ENCODE measurements at regions not wholly inside any gene's neighbourhood (a gene's known extent, or its start where the extent isn't known, plus 50 kb on each side); places are given as distances from the start of the nearest gene placed in this dataset.

DNA sequence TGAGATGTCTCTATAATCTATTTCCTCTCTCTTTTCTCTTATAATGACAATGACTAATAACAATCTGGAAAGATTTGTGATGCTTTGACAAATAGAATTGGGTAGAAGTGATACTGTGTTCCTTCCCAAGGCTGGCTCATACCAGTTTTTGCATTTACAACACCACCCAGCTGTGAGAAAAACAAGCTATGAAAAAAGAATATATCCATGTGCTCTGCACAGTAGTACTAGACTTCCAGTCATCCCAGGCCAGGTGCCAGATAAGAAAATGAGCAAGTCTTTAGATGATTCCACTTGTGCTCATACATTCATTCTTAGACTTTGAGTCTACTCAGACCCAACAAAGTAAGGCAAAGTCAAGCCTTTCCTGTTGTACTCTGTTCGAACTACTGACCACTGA lies 350.2 kb upstream of the POU1F1 start:
- WGBS, result 81% methylated on average over 1 of the region's 1 CpG
- Histone ChIP-seq H3K4me3 (ENCODE audit: low read depth, low read length) (no peak overlapping the region), H3K4me1 (ENCODE audit: insufficient read depth) (no peaks in the 10 kb centered on the region), H3K36me3 (ENCODE audit: insufficient read depth) (no peaks in the 10 kb centered on the region), H3K27ac (ENCODE audit: low read depth) (no peak overlapping the region)
- no peak for DNase-seq (ENCODE audit: extremely low spot score)

GRCh38 chr3:87625876-87626275 lies 349.5 kb upstream of the POU1F1 start:
- DNase-seq (ENCODE audit: extremely low spot score), result no peak
- WGBS, result 92% methylated on average over 2 of the region's 2 CpGs
- no peak overlapping the region for H3K4me3 ChIP-seq (ENCODE audit: low read depth, low read length)
- H3K36me3 ChIP-seq (ENCODE audit: insufficient read depth), result no peaks in the 10 kb centered on the region
- no peaks in the 10 kb centered on the region for H3K4me1 ChIP-seq (ENCODE audit: insufficient read depth)
- H3K27ac ChIP-seq (ENCODE audit: low read depth), result no peak overlapping the region

GRCh38 chr3:87624860-87625259 lies 348.5 kb upstream of the POU1F1 start:
- no peaks in the 10 kb centered on the region for H3K4me1 ChIP-seq (ENCODE audit: insufficient read depth)
- WGBS, result 70% methylated on average over 2 of the region's 2 CpGs
- H3K27ac ChIP-seq (ENCODE audit: low read depth), result no peak overlapping the region
- no peak overlapping the region for H3K4me3 ChIP-seq (ENCODE audit: low read depth, low read length)
- no peaks in the 10 kb centered on the region for H3K36me3 ChIP-seq (ENCODE audit: insufficient read depth)
- no peak for DNase-seq (ENCODE audit: extremely low spot score)

- Histone ChIP-seq H3K4me1 (ENCODE audit: insufficient read depth) (no peaks in the 10 kb centered on the region), H3K36me3 (ENCODE audit: insufficient read depth) (no peaks in the 10 kb centered on the region), H3K27ac (ENCODE audit: low read depth) (no peak overlapping the region), H3K4me3 (ENCODE audit: low read depth, low read length) (no peak overlapping the region)
- DNase-seq (ENCODE audit: extremely low spot score), result no peak
- 71% methylated on average over 1 of the region's 1 CpG for WGBS
Measured at GRCh38 chr3:87621667-87622066, 345.3 kb upstream of the POU1F1 start.

DNA sequence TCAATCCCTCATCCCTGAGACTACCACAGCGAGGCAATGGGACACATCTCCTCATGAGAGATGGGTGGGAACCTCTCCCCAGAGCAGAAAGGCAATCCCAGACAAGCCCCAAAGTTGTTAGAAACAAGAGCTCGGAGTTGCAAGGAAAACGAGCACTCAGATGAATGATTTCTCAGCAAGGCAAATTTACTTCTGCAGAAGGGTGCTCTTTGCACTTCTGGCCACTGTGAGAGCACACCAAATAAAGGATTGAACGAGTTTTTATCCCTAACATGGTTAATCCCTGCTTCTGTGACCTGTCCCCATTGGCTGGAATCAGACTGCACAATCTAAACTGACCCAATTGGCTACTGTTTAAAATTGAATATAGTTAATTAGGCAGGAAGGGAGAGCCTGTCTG lies 339.1 kb upstream of the POU1F1 start:
- Histone ChIP-seq H3K36me3 (ENCODE audit: insufficient read depth) (no peaks in the 10 kb centered on the region), H3K4me3 (ENCODE audit: low read depth, low read length) (no peak overlapping the region), H3K4me1 (ENCODE audit: insufficient read depth) (no peaks in the 10 kb centered on the region), H3K27ac (ENCODE audit: low read depth) (no peak overlapping the region)
- no peak for DNase-seq (ENCODE audit: extremely low spot score)
- WGBS, result 66% methylated on average over 4 of the region's 4 CpGs

DNA sequence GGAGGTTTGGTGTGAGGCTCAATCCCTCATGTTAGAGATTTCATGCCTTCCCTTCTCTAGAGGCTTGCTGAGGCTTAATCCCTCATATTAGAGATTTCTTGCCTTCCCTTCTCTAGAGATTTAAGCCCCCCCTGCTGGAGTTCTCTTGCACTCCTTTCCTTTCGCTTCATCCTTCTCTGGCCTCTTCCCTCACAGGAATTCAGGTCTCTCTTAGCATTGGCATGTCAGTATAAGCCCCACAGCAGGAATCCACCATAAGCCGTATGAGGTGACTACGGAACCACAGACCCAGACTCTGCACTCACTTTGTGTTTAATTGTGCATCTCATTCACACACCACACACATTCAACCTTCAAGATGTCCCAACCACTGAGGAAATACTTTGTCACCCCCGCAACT lies 338.6 kb upstream of the POU1F1 start:
- Histone ChIP-seq H3K4me1 (ENCODE audit: insufficient read depth) (no peaks in the 10 kb centered on the region), H3K27ac (ENCODE audit: low read depth) (no peak overlapping the region), H3K36me3 (ENCODE audit: insufficient read depth) (no peaks in the 10 kb centered on the region), H3K4me3 (ENCODE audit: low read depth, low read length) (no peak overlapping the region)
- 95% methylated on average over 4 of the region's 4 CpGs for WGBS
- DNase-seq (ENCODE audit: extremely low spot score), result no peak

DNA sequence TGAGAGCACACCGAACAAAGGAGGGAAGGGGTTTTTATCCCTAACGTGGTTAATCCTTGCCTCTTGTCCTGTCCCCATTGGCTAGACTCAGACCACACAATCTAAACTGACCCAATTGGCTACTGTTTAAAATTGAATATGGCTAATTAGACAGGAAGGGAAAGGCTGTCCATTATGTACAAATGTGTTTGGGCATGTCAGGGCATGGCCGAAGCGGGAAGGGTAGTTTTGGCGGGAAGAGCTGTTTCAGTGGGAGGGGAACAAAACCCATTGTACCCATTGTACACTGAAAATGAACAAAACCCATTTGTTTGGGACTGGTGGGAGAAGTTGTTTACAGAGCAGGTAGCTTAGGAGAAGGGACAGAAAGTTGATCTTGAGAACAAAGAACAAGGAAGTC lies 330.9 kb upstream of the POU1F1 start:
- Histone ChIP-seq H3K27ac (ENCODE audit: low read depth) (no peak overlapping the region), H3K4me1 (ENCODE audit: insufficient read depth) (no peaks in the 10 kb centered on the region), H3K4me3 (ENCODE audit: low read depth, low read length) (no peak overlapping the region), H3K36me3 (ENCODE audit: insufficient read depth) (no peaks in the 10 kb centered on the region)
- 88% methylated on average over 5 of the region's 5 CpGs for WGBS
- no peak for DNase-seq (ENCODE audit: extremely low spot score)

DNA sequence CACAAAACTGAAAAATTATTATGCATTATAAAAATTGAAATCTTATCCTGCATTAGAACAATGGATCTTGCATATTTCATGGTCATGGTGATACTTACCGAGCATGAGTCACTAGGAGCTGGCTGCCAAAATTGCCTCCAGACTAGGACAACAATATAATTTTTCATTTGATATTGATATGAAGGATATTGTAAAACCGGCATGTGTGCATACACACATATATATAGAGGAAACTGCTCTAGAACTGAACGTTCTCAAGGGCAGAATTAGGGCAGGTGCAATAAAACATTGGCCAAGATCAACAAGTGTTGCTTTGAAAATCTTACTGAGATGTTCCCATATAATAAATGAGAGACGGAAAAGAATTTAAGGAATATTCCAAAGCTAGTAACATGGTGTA lies 319.4 kb upstream of the POU1F1 start:
- Histone ChIP-seq H3K4me1 (ENCODE audit: insufficient read depth) (no peaks in the 10 kb centered on the region), H3K27ac (ENCODE audit: low read depth) (no peak overlapping the region), H3K36me3 (ENCODE audit: insufficient read depth) (no peaks in the 10 kb centered on the region), H3K4me3 (ENCODE audit: low read depth, low read length) (no peak overlapping the region)
- 82% methylated on average over 4 of the region's 4 CpGs for WGBS
- DNase-seq (ENCODE audit: extremely low spot score), result no peak

DNA sequence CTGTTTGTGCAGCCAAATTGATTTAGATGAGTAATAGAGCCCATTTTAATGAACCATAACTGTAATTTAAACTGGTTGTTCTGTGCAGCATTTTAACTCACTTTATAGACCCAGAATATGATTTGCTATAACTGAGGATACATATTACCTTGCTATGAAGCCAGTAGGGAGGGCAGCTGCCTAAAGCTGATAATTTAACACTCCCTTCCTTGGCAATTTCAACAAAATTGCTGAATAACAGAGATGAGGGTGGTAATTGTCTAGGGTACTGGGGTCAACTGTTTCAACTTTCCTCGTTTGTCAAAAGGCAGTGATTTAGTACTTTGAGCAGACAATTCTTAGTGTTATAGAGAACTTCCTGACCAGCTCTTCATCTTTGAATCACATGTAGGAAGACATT lies 304.9 kb upstream of the POU1F1 start:
- Histone ChIP-seq H3K36me3 (ENCODE audit: insufficient read depth) (no peaks in the 10 kb centered on the region), H3K4me3 (ENCODE audit: low read depth, low read length) (no peak overlapping the region), H3K4me1 (ENCODE audit: insufficient read depth) (no peaks in the 10 kb centered on the region), H3K27ac (ENCODE audit: low read depth) (no peak overlapping the region)
- no peak for DNase-seq (ENCODE audit: extremely low spot score)
- WGBS, result 60% methylated on average over 1 of the region's 1 CpG

DNA sequence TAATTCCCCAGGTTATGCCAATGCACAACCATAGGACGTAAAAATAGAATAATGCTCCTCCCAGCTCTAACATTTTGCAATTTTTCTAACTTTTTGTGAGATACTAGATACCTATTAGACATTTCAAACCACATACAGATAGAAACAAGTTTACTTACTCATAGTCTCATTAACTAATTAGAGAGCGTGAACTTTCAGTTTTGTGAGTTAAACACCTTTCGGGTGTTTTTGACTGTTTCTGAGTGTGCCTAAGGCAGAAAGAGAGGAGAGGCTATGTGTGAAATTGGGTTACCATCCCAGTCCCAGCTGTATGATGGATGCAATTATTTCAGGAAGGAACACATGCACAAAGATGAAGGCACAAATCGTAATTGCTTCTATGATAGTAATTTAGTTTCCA lies 300.4 kb upstream of the POU1F1 start:
- whole genome bisulfite sequencing, result 76% methylated on average over 4 of the region's 4 CpGs
- no peak for DNase-seq (ENCODE audit: extremely low spot score)
- Histone ChIP-seq H3K4me1 (ENCODE audit: insufficient read depth) (no peaks in the 10 kb centered on the region), H3K27ac (ENCODE audit: low read depth) (no peak overlapping the region), H3K4me3 (ENCODE audit: low read depth, low read length) (no peak overlapping the region), H3K36me3 (ENCODE audit: insufficient read depth) (no peaks in the 10 kb centered on the region)

- 15% methylated on average over 5 of the region's 5 CpGs for WGBS
- Histone ChIP-seq H3K4me3 (ENCODE audit: low read depth, low read length) (no peak overlapping the region), H3K4me1 (ENCODE audit: insufficient read depth) (no peaks in the 10 kb centered on the region), H3K27ac (ENCODE audit: low read depth) (no peak overlapping the region), H3K36me3 (ENCODE audit: insufficient read depth) (no peaks in the 10 kb centered on the region)
- no peak for DNase-seq (ENCODE audit: extremely low spot score)
Measured at GRCh38 chr3:87575550-87575949, 299.2 kb upstream of the POU1F1 start.

- no peak for DNase-seq (ENCODE audit: extremely low spot score)
- Histone ChIP-seq H3K27ac (ENCODE audit: low read depth) (no peak overlapping the region), H3K36me3 (ENCODE audit: insufficient read depth) (no peaks in the 10 kb centered on the region), H3K4me3 (ENCODE audit: low read depth, low read length) (no peak overlapping the region), H3K4me1 (ENCODE audit: insufficient read depth) (no peaks in the 10 kb centered on the region)
- WGBS, result 70% methylated on average over 5 of the region's 5 CpGs
Measured at GRCh38 chr3:87568331-87568730, 291.9 kb upstream of the POU1F1 start.

DNA sequence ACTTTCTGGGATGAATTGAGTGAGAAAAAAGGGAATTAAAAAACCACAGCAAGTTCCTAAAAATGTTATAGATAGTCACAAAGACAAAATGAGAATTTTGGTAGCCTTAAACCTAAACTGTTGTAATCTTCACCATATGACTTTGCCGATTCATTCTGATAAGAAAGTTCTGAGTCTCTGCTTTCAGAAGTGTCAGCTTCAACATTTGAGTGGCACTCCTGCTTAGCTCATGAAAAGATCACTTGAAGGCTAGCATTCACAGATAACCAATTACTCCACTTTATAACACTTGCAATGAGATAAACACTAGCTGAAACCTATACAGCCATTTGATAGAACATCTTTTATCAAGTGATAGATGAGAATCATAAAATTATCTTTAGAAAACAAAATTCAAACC lies 288.1 kb upstream of the POU1F1 start:
- Histone ChIP-seq H3K4me3 (ENCODE audit: low read depth, low read length) (no peak overlapping the region), H3K27ac (ENCODE audit: low read depth) (no peak overlapping the region), H3K36me3 (ENCODE audit: insufficient read depth) (no peaks in the 10 kb centered on the region), H3K4me1 (ENCODE audit: insufficient read depth) (no peaks in the 10 kb centered on the region)
- DNase-seq (ENCODE audit: extremely low spot score), result no peak
- WGBS, result 34% methylated on average over 1 of the region's 1 CpG

GRCh38 chr3:87563712-87564111 lies 287.3 kb upstream of the POU1F1 start:
- Histone ChIP-seq H3K27ac (ENCODE audit: low read depth) (no peak overlapping the region), H3K36me3 (ENCODE audit: insufficient read depth) (no peaks in the 10 kb centered on the region), H3K4me3 (ENCODE audit: low read depth, low read length) (no peak overlapping the region), H3K4me1 (ENCODE audit: insufficient read depth) (no peaks in the 10 kb centered on the region)
- DNase-seq (ENCODE audit: extremely low spot score), result no peak
- 49% methylated on average over 4 of the region's 4 CpGs for WGBS

- Histone ChIP-seq H3K4me3 (ENCODE audit: low read depth, low read length) (no peak overlapping the region), H3K27ac (ENCODE audit: low read depth) (no peak overlapping the region), H3K4me1 (ENCODE audit: insufficient read depth) (no peaks in the 10 kb centered on the region), H3K36me3 (ENCODE audit: insufficient read depth) (no peaks in the 10 kb centered on the region)
- 73% methylated on average over 3 of the region's 3 CpGs for WGBS
- DNase-seq (ENCODE audit: extremely low spot score), result no peak
Measured at GRCh38 chr3:87558492-87558891, 282.1 kb upstream of the POU1F1 start.
